ENCODE measurements at regions not wholly inside any gene's neighbourhood (a gene's known extent, or its start where the extent isn't known, plus 50 kb on each side); places are given as distances from the start of the nearest gene placed in this dataset.

GRCh38 chr9:29968831-29969230, 2395.6 kb upstream of the C9orf72 start:
- WGBS (ENCODE audit: extremely low coverage, insufficient read length, low lambda C conversion rate), result no CpG with 5 or more reads among the region's 3 CpGs
- Histone ChIP-seq H3K79me1 (ENCODE audit: insufficient read depth, low read depth, low read length, poor library complexity, severe bottlenecking) (no peaks in the 10 kb centered on the region), H3K27me3 (ENCODE audit: insufficient read depth, low read length) (no peaks in the 10 kb centered on the region), H4K91ac (ENCODE audit: insufficient read length, low read depth, low read length) (no peak overlapping the region), H3K79me2 (ENCODE audit: insufficient read depth, low read length) (no peaks in the 10 kb centered on the region), H3K9ac (ENCODE audit: extremely low read depth, insufficient read length, low read length) (no peak overlapping the region), H4K8ac (replicated peaks; ENCODE audit: insufficient read length, low read depth, low read length) (no peak overlapping the region), H2AK5ac (ENCODE audit: insufficient read length, low read length) (no peak overlapping the region), H3K18ac (ENCODE audit: insufficient read length, low read depth, low read length) (no peak overlapping the region), H2BK20ac (ENCODE audit: low read depth, low read length, poor library complexity, severe bottlenecking) (no peak overlapping the region), H4K5ac (ENCODE audit: insufficient read length, low read depth, low read length) (no peak overlapping the region), H3K23me2 (ENCODE audit: insufficient read length, low read depth, low read length, poor library complexity, severe bottlenecking) (no peaks in the 10 kb centered on the region), H3K56ac (ENCODE audit: insufficient read length, low read depth, low read length) (no peak overlapping the region), H3K4me2 (ENCODE audit: insufficient read depth, insufficient read length, low read length) (no peak overlapping the region), H2AFZ (ENCODE audit: low read length) (no peak overlapping the region), H2BK5ac (ENCODE audit: insufficient read length, low read length) (no peak overlapping the region), H3K27ac (ENCODE audit: insufficient read length, low read depth, low read length) (no peak overlapping the region), H2BK15ac (ENCODE audit: low read depth, low read length) (no peak overlapping the region), H4K20me1 (ENCODE audit: control insufficient read depth, insufficient read depth, insufficient read length) (no peaks in the 10 kb centered on the region), H3K4ac (ENCODE audit: low read depth, low read length) (no peak overlapping the region), H3K4me1 (ENCODE audit: insufficient read depth, low read length) (no peaks in the 10 kb centered on the region), H2BK12ac (ENCODE audit: insufficient read length, low read depth, low read length) (no peak overlapping the region), H3K9me3 (ENCODE audit: control insufficient read depth, low read depth, low read length) (no peaks in the 10 kb centered on the region), H2BK120ac (ENCODE audit: low read depth, low read length, poor library complexity, severe bottlenecking) (no peak overlapping the region), H3K23ac (ENCODE audit: insufficient read length, low read depth, low read length) (no peak overlapping the region), H3K14ac (ENCODE audit: insufficient read depth, low read length) (no peak overlapping the region), H3T11ph (ENCODE audit: low read length) (no peak overlapping the region)
- Mint-ChIP-seq H3K4me1 (no peaks in the 10 kb centered on the region), H3K27me3 (ENCODE audit: low read depth) (no peaks in the 10 kb centered on the region; the same call in 1 of the 2 replicates), H3K9me3 (peaks cover 2 to 3% of the 10 kb centered on the region in 2 experiments; a peak in 1 of 5 replicates), H3K36me3 (ENCODE audit: insufficient read depth in 1 of 3, low read depth in 3 of 3) (no peaks in the 10 kb centered on the region), H3K4me3 (no peak overlapping the region), H3K27ac (no peak overlapping the region)
- TF ChIP-seq CTCF (conservative IDR thresholded peaks at IDR 0.05), result no peak
- DNase-seq, result no peak

All from H9 (cell line).